ENCODE measurements at regions not wholly inside any gene's neighbourhood (a gene's known extent, or its start where the extent isn't known, plus 50 kb on each side); places are given as distances from the start of the nearest gene placed in this dataset.
A peak's percentile ranks its signal among the peaks of the same experiment; 100 is the strongest.

DNA sequence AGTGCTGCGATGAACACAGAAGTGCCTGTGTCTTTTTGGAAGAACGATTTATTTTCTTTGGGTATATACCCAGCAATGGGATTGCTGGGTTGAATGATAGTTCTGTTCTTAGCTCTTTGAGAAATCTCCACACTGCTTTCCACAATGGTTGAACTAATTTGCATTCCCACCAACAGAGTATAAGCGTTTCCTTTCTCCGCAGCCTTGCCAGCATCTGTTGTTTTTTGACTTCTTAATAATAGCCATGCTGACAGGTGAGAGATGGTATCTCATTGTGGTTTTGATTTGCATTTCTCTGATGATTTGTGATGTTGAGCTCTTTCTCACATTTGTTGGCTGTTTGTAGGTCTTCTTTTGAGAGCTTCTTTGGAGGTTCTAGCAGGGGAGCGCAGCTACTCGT lies 134.6 kb downstream of the TENT4A start:
- no peaks in the 10 kb centered on the region for H3K9me3 ChIP-seq (ENCODE audit: low read depth, low read length, poor library complexity, severe bottlenecking)
- BruUV-seq (replicated peaks), result no TSS peak
- TF ChIP-seq EZH2 (IDR thresholded peaks at IDR 0.05; ENCODE audit: borderline replicate concordance, low read depth, low read length, poor library complexity, severe bottlenecking), result no peak
- TF ChIP-seq, protein P1, sequence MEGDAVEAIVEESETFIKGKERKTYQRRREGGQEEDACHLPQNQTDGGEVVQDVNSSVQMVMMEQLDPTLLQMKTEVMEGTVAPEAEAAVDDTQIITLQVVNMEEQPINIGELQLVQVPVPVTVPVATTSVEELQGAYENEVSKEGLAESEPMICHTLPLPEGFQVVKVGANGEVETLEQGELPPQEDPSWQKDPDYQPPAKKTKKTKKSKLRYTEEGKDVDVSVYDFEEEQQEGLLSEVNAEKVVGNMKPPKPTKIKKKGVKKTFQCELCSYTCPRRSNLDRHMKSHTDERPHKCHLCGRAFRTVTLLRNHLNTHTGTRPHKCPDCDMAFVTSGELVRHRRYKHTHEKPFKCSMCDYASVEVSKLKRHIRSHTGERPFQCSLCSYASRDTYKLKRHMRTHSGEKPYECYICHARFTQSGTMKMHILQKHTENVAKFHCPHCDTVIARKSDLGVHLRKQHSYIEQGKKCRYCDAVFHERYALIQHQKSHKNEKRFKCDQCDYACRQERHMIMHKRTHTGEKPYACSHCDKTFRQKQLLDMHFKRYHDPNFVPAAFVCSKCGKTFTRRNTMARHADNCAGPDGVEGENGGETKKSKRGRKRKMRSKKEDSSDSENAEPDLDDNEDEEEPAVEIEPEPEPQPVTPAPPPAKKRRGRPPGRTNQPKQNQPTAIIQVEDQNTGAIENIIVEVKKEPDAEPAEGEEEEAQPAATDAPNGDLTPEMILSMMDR (conservative IDR thresholded peaks at IDR 0.05; ENCODE audit: low read depth, low read length), result no peak
- H3K4me3 ChIP-seq (ENCODE audit: low read depth, low read length, poor library complexity, severe bottlenecking), result no peak overlapping the region
- ChIA-PET CTCF (no interaction called here), POLR2A (ENCODE audit: low non-redundant PET) (no interaction called here)
- no peaks in the 10 kb centered on the region for H3K4me1 ChIP-seq (ENCODE audit: insufficient read depth, low read length, poor library complexity, severe bottlenecking)
- DNase-seq (ENCODE audit: low spot score), result no peak
- intact Hi-C loops (cut with micrococcal nuclease; ENCODE audit: unreplicated experiment), result no loop called here
- no peaks in the 10 kb centered on the region for H3K36me3 ChIP-seq (ENCODE audit: insufficient read depth, low read length, poor library complexity, severe bottlenecking)
- no peak overlapping the region for H3K27ac ChIP-seq (ENCODE audit: low read depth, low read length, poor library complexity, severe bottlenecking)
- H3K27me3 ChIP-seq (replicated peaks; ENCODE audit: insufficient read depth, low read depth, low read length, poor library complexity), result peaks cover 32% of the 10 kb centered on the region

DNA sequence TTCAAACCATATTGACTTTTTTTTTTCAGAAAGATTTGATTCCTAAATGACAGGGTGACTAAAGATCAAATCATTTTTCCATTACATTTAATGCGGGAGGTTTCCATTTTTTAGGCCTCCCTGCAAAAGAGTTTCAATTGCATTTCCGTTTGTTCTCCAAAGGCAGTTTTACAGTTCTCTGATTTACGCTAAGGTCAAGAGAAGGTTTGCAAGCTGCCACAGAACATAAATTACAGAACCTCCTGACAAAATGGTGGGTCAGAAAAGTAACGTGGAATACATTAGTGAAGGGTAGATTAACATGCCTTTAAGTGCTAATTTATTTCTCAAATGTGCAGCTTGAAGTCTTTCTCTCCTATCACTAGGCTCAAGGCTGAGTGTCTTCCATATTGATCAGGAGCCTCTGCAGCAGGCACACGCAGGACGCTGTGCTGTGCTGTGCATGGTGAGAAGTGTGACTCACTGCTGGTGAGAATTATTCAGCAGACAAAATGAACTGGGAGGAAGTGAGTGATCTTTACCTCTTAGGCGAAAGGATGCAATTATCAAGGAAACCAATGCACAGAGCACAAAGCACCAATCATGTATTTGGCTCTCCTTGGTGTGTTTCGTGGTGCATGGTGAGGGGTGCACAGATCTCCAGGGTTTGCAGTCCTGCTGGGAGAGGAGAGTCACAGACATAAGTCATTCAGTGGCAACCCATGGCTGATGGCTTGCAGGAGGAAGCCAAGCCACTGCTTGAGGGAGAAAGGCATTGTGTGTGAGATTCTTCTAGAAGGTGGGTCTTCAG lies 136.3 kb downstream of the TENT4A start:
- peaks cover 21% of the 10 kb centered on the region for H3K27me3 ChIP-seq (replicated peaks; ENCODE audit: insufficient read depth, low read depth, low read length, poor library complexity)
- ChIA-PET CTCF (no interaction called here), POLR2A (ENCODE audit: low non-redundant PET) (no interaction called here)
- no peaks in the 10 kb centered on the region for H3K9me3 ChIP-seq (ENCODE audit: low read depth, low read length, poor library complexity, severe bottlenecking)
- intact Hi-C loops (cut with micrococcal nuclease; ENCODE audit: unreplicated experiment), result no loop called here
- TF ChIP-seq EZH2 (IDR thresholded peaks at IDR 0.05; ENCODE audit: borderline replicate concordance, low read depth, low read length, poor library complexity, severe bottlenecking), result no peak
- TF ChIP-seq, protein P1 (conservative IDR thresholded peaks at IDR 0.05; ENCODE audit: low read depth, low read length), result no peak
- peak; percentile 6 for DNase-seq (ENCODE audit: low spot score)
- H3K27ac ChIP-seq (ENCODE audit: low read depth, low read length, poor library complexity, severe bottlenecking), result no peak overlapping the region
- no TSS peak for BruUV-seq (replicated peaks)
- no peak overlapping the region for H3K4me3 ChIP-seq (ENCODE audit: low read depth, low read length, poor library complexity, severe bottlenecking)
- no peaks in the 10 kb centered on the region for H3K36me3 ChIP-seq (ENCODE audit: insufficient read depth, low read length, poor library complexity, severe bottlenecking)
- no peaks in the 10 kb centered on the region for H3K4me1 ChIP-seq (ENCODE audit: insufficient read depth, low read length, poor library complexity, severe bottlenecking)

DNA sequence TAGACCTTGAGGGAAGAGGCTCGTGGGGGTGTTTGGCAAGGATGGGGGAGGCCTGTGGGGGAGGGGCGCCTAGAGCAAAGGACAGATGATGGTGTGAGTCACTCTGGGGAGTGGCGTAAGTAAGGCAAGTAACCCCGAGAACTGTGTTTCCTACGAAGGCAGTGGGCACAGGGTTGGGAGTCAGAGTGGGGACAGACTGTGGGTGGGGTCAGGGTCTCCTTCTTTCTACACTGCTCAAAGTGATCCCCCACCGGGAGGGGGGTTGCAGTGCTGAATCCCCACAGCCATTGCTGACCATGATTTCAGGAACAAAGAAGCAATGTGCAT lies 136.8 kb downstream of the TENT4A start:
- no peak overlapping the region for H3K4me3 ChIP-seq (ENCODE audit: low read depth, low read length, poor library complexity, severe bottlenecking)
- intact Hi-C loops (cut with micrococcal nuclease; ENCODE audit: unreplicated experiment), result no loop called here
- peaks cover 15% of the 10 kb centered on the region for H3K27me3 ChIP-seq (replicated peaks; ENCODE audit: insufficient read depth, low read depth, low read length, poor library complexity)
- H3K36me3 ChIP-seq (ENCODE audit: insufficient read depth, low read length, poor library complexity, severe bottlenecking), result no peaks in the 10 kb centered on the region
- no peak for DNase-seq (ENCODE audit: low spot score)
- BruUV-seq (replicated peaks), result no TSS peak
- TF ChIP-seq EZH2 (IDR thresholded peaks at IDR 0.05; ENCODE audit: borderline replicate concordance, low read depth, low read length, poor library complexity, severe bottlenecking), result no peak
- TF ChIP-seq, protein P1 (conservative IDR thresholded peaks at IDR 0.05; ENCODE audit: low read depth, low read length), result no peak
- CTCF ChIA-PET, result no interaction called here
- no peak overlapping the region for H3K27ac ChIP-seq (ENCODE audit: low read depth, low read length, poor library complexity, severe bottlenecking)
- H3K4me1 ChIP-seq (ENCODE audit: insufficient read depth, low read length, poor library complexity, severe bottlenecking), result no peaks in the 10 kb centered on the region
- POLR2A ChIA-PET (ENCODE audit: low non-redundant PET), result no interaction called here
- no peaks in the 10 kb centered on the region for H3K9me3 ChIP-seq (ENCODE audit: low read depth, low read length, poor library complexity, severe bottlenecking)

Data from A673 (cell line).